ENCODE measurements at regions not wholly inside any gene's neighbourhood (a gene's known extent, or its start where the extent isn't known, plus 50 kb on each side); places are given as distances from the start of the nearest gene placed in this dataset.

DNA sequence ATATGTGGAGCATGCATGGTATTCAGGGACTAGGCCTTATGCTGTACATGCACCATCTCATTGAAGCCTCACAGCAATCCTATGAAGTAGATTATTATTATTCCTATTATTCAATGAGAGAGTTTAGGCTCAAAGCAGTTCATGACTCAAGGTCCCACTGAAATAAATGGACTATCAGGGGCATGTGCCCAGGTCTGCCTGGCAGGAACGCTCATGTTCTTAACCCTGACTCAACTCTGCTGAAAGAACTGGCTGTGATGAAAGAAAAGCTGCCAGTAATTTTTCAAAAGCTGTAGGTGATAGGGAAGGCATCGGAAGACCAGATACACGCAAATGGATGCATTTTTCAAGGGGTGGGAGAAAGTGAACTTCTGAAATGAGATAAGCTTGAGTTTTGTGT lies 243.4 kb downstream of the PTTG2 start:
- TF ChIP-seq POLR2A (IDR thresholded peaks at IDR 0.05) (no peak), CTCF (IDR thresholded peaks at IDR 0.05) (no peak)
